ENCODE measurements at regions not wholly inside any gene's neighbourhood (a gene's known extent, or its start where the extent isn't known, plus 50 kb on each side); places are given as distances from the start of the nearest gene placed in this dataset.

DNA sequence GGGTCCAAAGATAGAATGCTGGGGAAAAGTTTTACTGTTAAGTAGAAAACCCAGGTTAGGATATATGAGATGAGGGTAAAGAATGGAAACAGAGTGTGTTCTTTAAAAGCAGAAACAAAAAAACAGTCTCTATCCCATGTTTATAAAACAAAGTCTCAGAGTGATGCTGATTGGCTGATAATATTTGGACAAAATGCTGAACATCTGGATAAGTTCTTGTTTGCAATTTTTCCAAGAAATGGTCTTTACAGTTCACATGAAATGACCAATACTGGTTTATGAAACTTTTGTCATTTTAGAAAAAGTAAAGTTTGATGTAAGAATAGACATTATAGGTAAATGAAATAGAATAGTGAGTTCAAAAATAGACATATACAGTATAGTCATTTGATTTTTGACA, 96.2 kb upstream of the EYS start:
- no peaks in the 10 kb centered on the region for H3K9me3 ChIP-seq (ENCODE audit: low read length)
- TF ChIP-seq EZH2phosphoT487 (IDR thresholded peaks at IDR 0.05; ENCODE audit: borderline replicate concordance, low read length) (no peak), EZH2 (IDR thresholded peaks at IDR 0.05; ENCODE audit: low read length, unreplicated experiment) (no peak)
- TF ChIP-seq, protein P1, sequence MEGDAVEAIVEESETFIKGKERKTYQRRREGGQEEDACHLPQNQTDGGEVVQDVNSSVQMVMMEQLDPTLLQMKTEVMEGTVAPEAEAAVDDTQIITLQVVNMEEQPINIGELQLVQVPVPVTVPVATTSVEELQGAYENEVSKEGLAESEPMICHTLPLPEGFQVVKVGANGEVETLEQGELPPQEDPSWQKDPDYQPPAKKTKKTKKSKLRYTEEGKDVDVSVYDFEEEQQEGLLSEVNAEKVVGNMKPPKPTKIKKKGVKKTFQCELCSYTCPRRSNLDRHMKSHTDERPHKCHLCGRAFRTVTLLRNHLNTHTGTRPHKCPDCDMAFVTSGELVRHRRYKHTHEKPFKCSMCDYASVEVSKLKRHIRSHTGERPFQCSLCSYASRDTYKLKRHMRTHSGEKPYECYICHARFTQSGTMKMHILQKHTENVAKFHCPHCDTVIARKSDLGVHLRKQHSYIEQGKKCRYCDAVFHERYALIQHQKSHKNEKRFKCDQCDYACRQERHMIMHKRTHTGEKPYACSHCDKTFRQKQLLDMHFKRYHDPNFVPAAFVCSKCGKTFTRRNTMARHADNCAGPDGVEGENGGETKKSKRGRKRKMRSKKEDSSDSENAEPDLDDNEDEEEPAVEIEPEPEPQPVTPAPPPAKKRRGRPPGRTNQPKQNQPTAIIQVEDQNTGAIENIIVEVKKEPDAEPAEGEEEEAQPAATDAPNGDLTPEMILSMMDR (conservative IDR thresholded peaks at IDR 0.05; ENCODE audit: low read depth, low read length), result no peak
- no peaks in the 10 kb centered on the region for H3K9me2 ChIP-seq (replicated peaks; ENCODE audit: low read length)
- H3K36me3 ChIP-seq (ENCODE audit: low read depth, low read length), result no peaks in the 10 kb centered on the region
- no peak overlapping the region for H3K4me3 ChIP-seq (ENCODE audit: low read length)
- POLR2A ChIA-PET (ENCODE audit: unreplicated experiment), result no interaction called here
- H2AFZ ChIP-seq (ENCODE audit: low read length), result no peak overlapping the region
- no peaks in the 10 kb centered on the region for H3F3A ChIP-seq (ENCODE audit: low read length, unreplicated experiment)
- H3K4me1 ChIP-seq (ENCODE audit: insufficient read depth, low read length), result no peaks in the 10 kb centered on the region
- CTCF ChIA-PET, result no interaction called here
- no peak for ATAC-seq
- H3K79me2 ChIP-seq (ENCODE audit: low read length), result no peaks in the 10 kb centered on the region
- H3K27ac ChIP-seq (ENCODE audit: low read length), result no peak overlapping the region
- no peak overlapping the region for H3K4me2 ChIP-seq (ENCODE audit: low read length)
- no peak overlapping the region for H3K9ac ChIP-seq (ENCODE audit: low read length)
- no peak for DNase-seq
- no peaks in the 10 kb centered on the region for H3K27me3 ChIP-seq (ENCODE audit: low read length)
- intact Hi-C loops (cut with micrococcal nuclease), result no loop called here
- H4K20me1 ChIP-seq (ENCODE audit: low read length), result no peaks in the 10 kb centered on the region
- no TSS peak for BruUV-seq (replicated peaks)

DNA sequence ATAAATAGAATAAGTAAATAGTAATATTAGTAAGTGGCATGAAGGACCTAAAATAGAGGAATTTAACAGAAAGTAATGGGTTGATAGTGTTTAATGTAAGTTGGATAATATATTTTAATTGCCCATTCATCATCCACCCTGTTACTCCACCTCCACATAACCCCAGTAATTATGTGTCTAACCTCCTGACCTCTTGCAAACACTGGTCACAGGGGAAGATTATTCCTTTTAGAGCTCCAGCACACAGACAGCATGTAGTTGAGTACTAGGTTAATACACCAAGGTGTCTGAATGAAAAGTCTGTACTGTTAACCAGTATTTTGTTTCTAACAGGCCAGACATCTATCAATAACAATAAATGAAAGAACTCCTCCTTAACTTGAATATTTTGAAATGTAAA, 92.4 kb upstream of the EYS start:
- intact Hi-C loops (cut with micrococcal nuclease), result no loop called here
- H3K36me3 ChIP-seq (ENCODE audit: low read depth, low read length), result no peaks in the 10 kb centered on the region
- H3K4me1 ChIP-seq (ENCODE audit: insufficient read depth, low read length), result no peaks in the 10 kb centered on the region
- no peak overlapping the region for H2AFZ ChIP-seq (ENCODE audit: low read length)
- no peaks in the 10 kb centered on the region for H3K79me2 ChIP-seq (ENCODE audit: low read length)
- H4K20me1 ChIP-seq (ENCODE audit: low read length), result no peaks in the 10 kb centered on the region
- DNase-seq (no peak), ATAC-seq (no peak)
- H3K9me3 ChIP-seq (ENCODE audit: low read length), result no peaks in the 10 kb centered on the region
- POLR2A ChIA-PET (ENCODE audit: unreplicated experiment), result no interaction called here
- H3K9ac ChIP-seq (ENCODE audit: low read length), result no peak overlapping the region
- BruUV-seq (replicated peaks), result no TSS peak
- H3K9me2 ChIP-seq (replicated peaks; ENCODE audit: low read length), result no peaks in the 10 kb centered on the region
- no peaks in the 10 kb centered on the region for H3K27me3 ChIP-seq (ENCODE audit: low read length)
- H3K4me3 ChIP-seq (ENCODE audit: low read length), result no peak overlapping the region
- H3K27ac ChIP-seq (ENCODE audit: low read length), result no peak overlapping the region
- TF ChIP-seq, protein P1 (conservative IDR thresholded peaks at IDR 0.05; ENCODE audit: low read depth, low read length), result no peak
- no peak for TF ChIP-seq EZH2phosphoT487 (IDR thresholded peaks at IDR 0.05; ENCODE audit: borderline replicate concordance, low read length)
- no peak for TF ChIP-seq EZH2 (IDR thresholded peaks at IDR 0.05; ENCODE audit: low read length, unreplicated experiment)
- CTCF ChIA-PET, result no interaction called here
- H3F3A ChIP-seq (ENCODE audit: low read length, unreplicated experiment), result no peaks in the 10 kb centered on the region
- H3K4me2 ChIP-seq (ENCODE audit: low read length), result no peak overlapping the region

DNA sequence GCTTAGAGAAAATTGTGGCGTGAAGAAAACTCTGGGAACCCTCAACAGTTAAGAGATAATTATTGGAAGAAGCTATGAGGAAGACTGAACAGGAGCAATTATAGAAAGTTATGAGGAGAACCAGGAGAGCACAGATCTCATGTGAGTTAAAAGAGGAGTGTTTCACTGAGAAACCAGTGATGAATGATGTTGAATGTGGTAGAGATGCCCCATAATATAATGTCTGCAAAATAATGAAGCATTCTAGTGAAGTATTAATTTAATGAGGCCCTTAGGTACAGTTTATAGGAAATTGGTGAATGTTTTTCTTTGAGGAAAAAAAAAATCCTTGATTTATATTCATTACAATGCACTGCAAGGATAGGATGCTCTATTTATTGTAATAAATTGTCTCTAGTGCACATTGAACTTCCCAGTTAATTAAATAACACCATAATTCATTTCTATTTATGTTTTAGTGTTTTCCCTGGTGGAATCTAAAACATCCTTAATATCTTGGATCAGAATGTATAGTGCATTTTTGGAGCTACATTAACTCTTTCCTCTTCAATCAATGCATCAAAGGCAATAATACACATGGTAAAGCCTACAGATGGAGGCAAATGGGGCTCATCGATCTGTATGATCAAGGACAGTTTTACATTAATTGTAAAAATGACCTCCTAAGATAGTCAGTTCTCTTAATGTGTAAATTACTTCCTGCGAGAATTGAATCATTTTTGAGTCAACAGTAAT, 91.4 kb upstream of the EYS start:
- TF ChIP-seq EZH2 (IDR thresholded peaks at IDR 0.05; ENCODE audit: low read length, unreplicated experiment) (no peak), EZH2phosphoT487 (IDR thresholded peaks at IDR 0.05; ENCODE audit: borderline replicate concordance, low read length) (no peak)
- TF ChIP-seq, protein P1 (conservative IDR thresholded peaks at IDR 0.05; ENCODE audit: low read depth, low read length), result no peak
- no TSS peak for BruUV-seq (replicated peaks)
- ATAC-seq, result no peak
- intact Hi-C loops (cut with micrococcal nuclease), result no loop called here
- DNase-seq, result no peak
- Histone ChIP-seq H2AFZ (ENCODE audit: low read length) (no peak overlapping the region), H3K27me3 (ENCODE audit: low read length) (no peaks in the 10 kb centered on the region), H3K36me3 (ENCODE audit: low read depth, low read length) (no peaks in the 10 kb centered on the region), H3K9ac (ENCODE audit: low read length) (no peak overlapping the region), H3K9me2 (replicated peaks; ENCODE audit: low read length) (no peaks in the 10 kb centered on the region), H3K4me1 (ENCODE audit: insufficient read depth, low read length) (no peaks in the 10 kb centered on the region), H3K79me2 (ENCODE audit: low read length) (no peaks in the 10 kb centered on the region), H4K20me1 (ENCODE audit: low read length) (no peaks in the 10 kb centered on the region), H3K27ac (ENCODE audit: low read length) (no peak overlapping the region), H3K4me2 (ENCODE audit: low read length) (no peak overlapping the region), H3K9me3 (ENCODE audit: low read length) (no peaks in the 10 kb centered on the region), H3F3A (ENCODE audit: low read length, unreplicated experiment) (no peaks in the 10 kb centered on the region), H3K4me3 (ENCODE audit: low read length) (no peak overlapping the region)
- CTCF ChIA-PET, result no interaction called here
- POLR2A ChIA-PET (ENCODE audit: unreplicated experiment), result no interaction called here
